Astrocyte (in vitro differentiated cells and primary cell): ENCODE measurements at regions not wholly inside any gene's neighbourhood (a gene's known extent, or its start where the extent isn't known, plus 50 kb on each side); places are given as distances from the start of the nearest gene placed in this dataset.
A peak's percentile ranks its signal among the peaks of the same experiment; 100 is the strongest.

Source experiments
- DNase-seq: peaks from one replicate; pipeline ENCODE4 v3.0.0-alpha.2; 2010; ENCODE audit warnings: low read depth
- FAIRE-seq: peaks from 2 replicates; lab custom pipeline; 2011; peaks lifted over from hg19 to GRCh38; lab: Jason Lieb, UNC
- H2AFZ ChIP-seq: 2 replicates; pipeline ENCODE4 v1.6.0; 2012; ENCODE audit warnings: low read depth, low read length, inconsistent platforms
- H3K27ac ChIP-seq: 2 replicates; pipeline ENCODE4 v1.5.1; 2011; ENCODE audit warnings: low read depth, low read length, inconsistent platforms
- H3K27me3 ChIP-seq: 2 replicates; pipeline ENCODE4 v1.6.0; 2011; ENCODE audit warnings: low read length, inconsistent platforms; ENCODE audit not compliant: insufficient read depth
- H3K36me3 ChIP-seq: 2 replicates; pipeline ENCODE4 v1.5.1; 2011; ENCODE audit warnings: low read length, inconsistent platforms; ENCODE audit not compliant: insufficient read depth
- H3K4me1 ChIP-seq: 2 replicates; pipeline ENCODE4 v1.5.1; 2011; ENCODE audit warnings: low read length, inconsistent platforms; ENCODE audit not compliant: insufficient read depth
- H3K4me2 ChIP-seq: 2 replicates; pipeline ENCODE4 v1.6.0; 2012; ENCODE audit warnings: low read length, inconsistent platforms
- H3K4me3 ChIP-seq: 2 replicates; pipeline ENCODE4 v1.5.1; 2011; ENCODE audit warnings: low read depth, mild to moderate bottlenecking, low read length, inconsistent platforms; ENCODE audit not compliant: insufficient read depth
- H3K79me2 ChIP-seq: 2 replicates; pipeline ENCODE4 v1.6.0; 2012; ENCODE audit warnings: mild to moderate bottlenecking, low read length, inconsistent platforms; ENCODE audit not compliant: insufficient read depth
- H3K9ac ChIP-seq: 2 replicates; pipeline ENCODE4 v1.6.0; 2012; ENCODE audit warnings: mild to moderate bottlenecking, low read length, inconsistent platforms
- H3K9me3 ChIP-seq: 2 replicates; pipeline ENCODE4 v1.5.1; 2012; ENCODE audit warnings: low read depth, mild to moderate bottlenecking, low read length, inconsistent platforms; ENCODE audit not compliant: insufficient read depth
- H4K20me1 ChIP-seq: 2 replicates; pipeline ENCODE4 v1.6.0; 2012; ENCODE audit warnings: low read length, inconsistent platforms; ENCODE audit not compliant: insufficient read depth
- H3K27ac Mint-ChIP-seq: one replicate; pipeline ENCODE4 v1.8.0; 2021; ENCODE audit warnings: mild to moderate bottlenecking, mixed read lengths; ENCODE audit not compliant: unreplicated experiment
- H3K27me3 Mint-ChIP-seq: one replicate; pipeline ENCODE4 v1.8.0; 2021; ENCODE audit warnings: low read depth, mixed read lengths; ENCODE audit not compliant: unreplicated experiment
- H3K36me3 Mint-ChIP-seq: one replicate; pipeline ENCODE4 v1.8.0; 2021; ENCODE audit warnings: low read depth, mixed read lengths; ENCODE audit not compliant: unreplicated experiment
- H3K4me1 Mint-ChIP-seq: one replicate; pipeline ENCODE4 v1.8.0; 2021; ENCODE audit warnings: low read depth, mixed read lengths; ENCODE audit not compliant: unreplicated experiment
- H3K4me3 Mint-ChIP-seq: one replicate; pipeline ENCODE4 v1.8.0; 2021; ENCODE audit warnings: mild to moderate bottlenecking, moderate library complexity, mixed read lengths; ENCODE audit not compliant: unreplicated experiment
- H3K9me3 Mint-ChIP-seq: one replicate; pipeline ENCODE4 v1.8.0; 2021; ENCODE audit warnings: mild to moderate bottlenecking, mixed read lengths; ENCODE audit not compliant: unreplicated experiment
- EZH2 ChIP-seq: IDR thresholded peaks from 2 replicates; pipeline ENCODE4 v1.6.1; 2012; ENCODE audit warnings: mild to moderate bottlenecking, low read length, inconsistent platforms; ENCODE audit not compliant: insufficient read depth
- TF ChIP-seq, protein P1 (sequence below): IDR thresholded peaks from 2 replicates; pipeline ENCODE4 v1.5.1; 2011; ENCODE audit warnings: low read depth, mild to moderate bottlenecking, inconsistent platforms, low read length, moderate library complexity; ENCODE audit not compliant: insufficient read depth

DNA sequence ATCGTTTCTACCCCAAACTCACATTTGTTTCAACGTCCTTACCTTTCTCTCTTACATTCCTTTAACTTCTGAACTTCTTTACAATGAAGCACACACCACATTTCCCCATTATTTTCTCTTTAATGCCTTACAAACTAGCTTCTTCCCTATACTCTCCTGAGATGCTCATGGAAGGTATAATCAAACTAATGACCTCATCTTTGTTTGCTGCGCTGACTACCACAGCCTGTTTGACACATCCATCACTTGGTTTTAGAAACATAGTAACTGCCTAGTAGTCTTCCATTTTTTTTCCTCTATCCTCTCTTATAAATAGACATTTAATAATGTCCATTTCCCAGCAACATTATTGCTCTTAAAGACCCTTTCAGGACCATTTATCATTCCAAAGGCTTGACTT lies 230.5 kb upstream of the LRTM1 start:
- Histone ChIP-seq H3K36me3 (no peaks in the 10 kb centered on the region), H3K27ac (peak overlapping the region; percentile 99), H3K27me3 (no peaks in the 10 kb centered on the region), H4K20me1 (no peaks in the 10 kb centered on the region), H3K4me2 (no peak overlapping the region), H3K4me1 (peaks cover 56% of the 10 kb centered on the region), H3K79me2 (no peaks in the 10 kb centered on the region), H3K9me3 (no peaks in the 10 kb centered on the region), H3K4me3 (no peak overlapping the region), H2AFZ (no peak overlapping the region), H3K9ac (peak overlapping the region; percentile 50)
- peaks cover 46% of the 10 kb centered on the region for H3K4me1 Mint-ChIP-seq
- TF ChIP-seq, protein P1, sequence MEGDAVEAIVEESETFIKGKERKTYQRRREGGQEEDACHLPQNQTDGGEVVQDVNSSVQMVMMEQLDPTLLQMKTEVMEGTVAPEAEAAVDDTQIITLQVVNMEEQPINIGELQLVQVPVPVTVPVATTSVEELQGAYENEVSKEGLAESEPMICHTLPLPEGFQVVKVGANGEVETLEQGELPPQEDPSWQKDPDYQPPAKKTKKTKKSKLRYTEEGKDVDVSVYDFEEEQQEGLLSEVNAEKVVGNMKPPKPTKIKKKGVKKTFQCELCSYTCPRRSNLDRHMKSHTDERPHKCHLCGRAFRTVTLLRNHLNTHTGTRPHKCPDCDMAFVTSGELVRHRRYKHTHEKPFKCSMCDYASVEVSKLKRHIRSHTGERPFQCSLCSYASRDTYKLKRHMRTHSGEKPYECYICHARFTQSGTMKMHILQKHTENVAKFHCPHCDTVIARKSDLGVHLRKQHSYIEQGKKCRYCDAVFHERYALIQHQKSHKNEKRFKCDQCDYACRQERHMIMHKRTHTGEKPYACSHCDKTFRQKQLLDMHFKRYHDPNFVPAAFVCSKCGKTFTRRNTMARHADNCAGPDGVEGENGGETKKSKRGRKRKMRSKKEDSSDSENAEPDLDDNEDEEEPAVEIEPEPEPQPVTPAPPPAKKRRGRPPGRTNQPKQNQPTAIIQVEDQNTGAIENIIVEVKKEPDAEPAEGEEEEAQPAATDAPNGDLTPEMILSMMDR = no peak
- no peak for TF ChIP-seq EZH2
- H3K27ac Mint-ChIP-seq = no peak overlapping the region
- FAIRE-seq (no peak), DNase-seq (no peak)
- H3K9me3 Mint-ChIP-seq = no peaks in the 10 kb centered on the region
- H3K27me3 Mint-ChIP-seq = peaks cover 16% of the 10 kb centered on the region
- no peak overlapping the region for H3K4me3 Mint-ChIP-seq
- no peaks in the 10 kb centered on the region for H3K36me3 Mint-ChIP-seq

DNA sequence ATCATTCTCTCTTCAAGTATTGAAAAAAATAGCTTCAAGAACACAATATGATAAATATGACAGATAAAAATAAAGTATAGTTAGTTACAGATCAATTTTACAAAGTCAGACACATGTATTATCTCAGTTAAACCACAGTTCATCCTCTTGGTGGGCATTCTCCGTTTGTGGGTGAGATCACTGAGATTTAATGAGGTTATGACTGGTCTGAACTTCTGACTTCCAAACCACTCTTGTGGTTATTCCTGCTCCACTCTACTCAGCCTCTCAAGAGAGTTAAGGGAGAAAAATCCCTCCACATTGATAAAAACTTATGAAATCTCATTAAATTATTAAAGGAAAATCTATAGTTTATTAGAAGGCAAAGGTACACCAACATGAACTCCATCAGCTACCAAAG lies 229.9 kb upstream of the LRTM1 start:
- no peaks in the 10 kb centered on the region for H3K79me2 ChIP-seq
- DNase-seq = peak; percentile 83
- Mint-ChIP-seq H3K27me3 (peaks cover 18% of the 10 kb centered on the region), H3K36me3 (no peaks in the 10 kb centered on the region), H3K27ac (no peak overlapping the region), H3K9me3 (no peaks in the 10 kb centered on the region), H3K4me3 (no peak overlapping the region), H3K4me1 (peaks cover 41% of the 10 kb centered on the region)
- no peaks in the 10 kb centered on the region for H3K36me3 ChIP-seq
- peaks cover 56% of the 10 kb centered on the region for H3K4me1 ChIP-seq
- H3K4me2 ChIP-seq = peak overlapping the region; percentile 32
- peak overlapping the region; percentile 52 for H3K9ac ChIP-seq
- no peaks in the 10 kb centered on the region for H3K27me3 ChIP-seq
- TF ChIP-seq, protein P1 = no peak
- no peak for TF ChIP-seq EZH2
- no peak overlapping the region for H2AFZ ChIP-seq
- H4K20me1 ChIP-seq = no peaks in the 10 kb centered on the region
- H3K9me3 ChIP-seq = no peaks in the 10 kb centered on the region
- H3K27ac ChIP-seq = peak overlapping the region; percentile 99
- FAIRE-seq = peak; percentile 32
- H3K4me3 ChIP-seq = no peak overlapping the region

DNA sequence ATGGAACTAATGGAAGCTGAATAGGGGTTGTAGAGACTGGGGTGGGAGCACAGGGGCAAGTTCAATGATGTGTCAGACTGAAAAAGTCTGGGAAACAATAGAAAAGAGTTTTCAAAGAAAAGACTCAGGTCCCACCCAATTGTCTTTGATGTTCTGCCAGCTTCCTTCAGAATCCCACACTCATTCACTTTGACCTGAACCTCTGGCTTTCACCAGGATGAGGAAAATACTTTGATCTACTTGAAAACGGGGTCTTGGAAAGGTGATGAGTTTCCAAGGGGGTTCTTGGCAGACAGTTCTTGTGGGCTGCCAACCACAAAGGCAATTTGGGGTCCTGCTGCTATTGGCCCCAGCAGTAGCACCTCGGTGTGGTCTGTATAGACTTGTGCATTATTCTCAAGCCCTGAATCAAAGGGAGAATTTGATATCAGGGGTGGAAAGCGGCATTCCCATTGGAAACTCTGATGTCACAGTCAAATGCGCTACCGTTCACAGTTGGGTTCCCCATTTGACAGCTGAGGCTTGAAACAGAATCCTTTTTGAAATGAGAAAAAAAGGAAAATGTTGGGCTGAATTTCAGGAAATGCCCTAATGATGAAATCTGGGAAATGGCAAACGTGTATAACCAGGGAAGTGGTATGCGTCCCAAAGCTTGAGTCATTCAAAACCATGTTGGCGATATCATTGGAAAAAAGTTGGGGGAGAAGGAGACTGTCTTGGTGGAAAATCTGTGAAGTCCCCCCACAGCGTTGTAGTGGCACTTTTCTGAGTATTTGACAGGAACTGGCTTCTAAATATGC lies 229.2 kb upstream of the LRTM1 start:
- Mint-ChIP-seq H3K36me3 (no peaks in the 10 kb centered on the region), H3K4me3 (no peak overlapping the region), H3K9me3 (no peaks in the 10 kb centered on the region), H3K27me3 (peaks cover 23% of the 10 kb centered on the region), H3K27ac (no peak overlapping the region), H3K4me1 (peaks cover 35% of the 10 kb centered on the region)
- Histone ChIP-seq H3K27ac (peak overlapping the region; percentile 99), H3K9ac (peak overlapping the region; percentile 52), H3K4me2 (peak overlapping the region; percentile 32), H4K20me1 (no peaks in the 10 kb centered on the region), H3K36me3 (no peaks in the 10 kb centered on the region), H3K4me1 (peaks cover 51% of the 10 kb centered on the region), H2AFZ (no peak overlapping the region), H3K79me2 (no peaks in the 10 kb centered on the region), H3K4me3 (no peak overlapping the region), H3K9me3 (no peaks in the 10 kb centered on the region), H3K27me3 (no peaks in the 10 kb centered on the region)
- no peak for TF ChIP-seq EZH2
- TF ChIP-seq, protein P1 = no peak
- FAIRE-seq = no peak
- DNase-seq = no peak
